SU-DHL-6 (cell line): ENCODE measurements at regions not wholly inside any gene's neighbourhood (a gene's known extent, or its start where the extent isn't known, plus 50 kb on each side); places are given as distances from the start of the nearest gene placed in this dataset.

Experiments
- CTCF ChIP-seq: fragments of 200-600 bp; sonication (generic); IDR thresholded peaks from one replicate; pipeline ENCODE4 v1.5.1; 2017; ENCODE audit warnings: antibody characterized with exemption, mild to moderate bottlenecking, low read length, moderate library complexity; ENCODE audit not compliant: insufficient read depth, poor library complexity, severe bottlenecking
- EZH2phosphoT487 ChIP-seq: fragments of 200-600 bp; sonication (generic), shearing (Covaris generic); conservative IDR thresholded peaks from 2 replicates; pipeline ENCODE4 v1.6.1; 2018; ENCODE audit warnings: mild to moderate bottlenecking, antibody characterized with exemption, low read length, moderate library complexity, mixed read lengths

- TF ChIP-seq EZH2phosphoT487 (no peak), CTCF (no peak)
These were observed 171.7 kb downstream of the ATG4C start for GRCh38 chr1:62955666-62956065.
